ENCODE measurements at regions not wholly inside any gene's neighbourhood (a gene's known extent, or its start where the extent isn't known, plus 50 kb on each side); places are given as distances from the start of the nearest gene placed in this dataset.

GRCh38 chr7:135858379-135858778 lies 109.8 kb upstream of the FAM180A start:
- no peak for TF ChIP-seq MAX (IDR thresholded peaks at IDR 0.05)
- TF ChIP-seq SUZ12 (IDR thresholded peaks at IDR 0.05; ENCODE audit: low read length), result no peak
- no peak for TF ChIP-seq CHD1 (IDR thresholded peaks at IDR 0.05; ENCODE audit: low read depth, low read length)
- TF ChIP-seq CTCF (IDR thresholded peaks at IDR 0.05; ENCODE audit: control extremely low read depth in 1 of 3, insufficient read depth in 1 of 3, low read depth in 1 of 3, low read length in 3 of 3), result no peak
- no peak for TF ChIP-seq USF2 (IDR thresholded peaks at IDR 0.05; ENCODE audit: low read length)
- no peak for TF ChIP-seq MAFK (IDR thresholded peaks at IDR 0.05; ENCODE audit: low read depth, low read length)
- TF ChIP-seq CHD2 (IDR thresholded peaks at IDR 0.05; ENCODE audit: low read length), result no peak
- no peak for TF ChIP-seq POLR2AphosphoS5 (IDR thresholded peaks at IDR 0.05; ENCODE audit: low read depth, low read length)
- no peak for TF ChIP-seq SIN3A (conservative IDR thresholded peaks at IDR 0.05 in 1 of 2, IDR thresholded peaks at IDR 0.05 in 1 of 2; ENCODE audit: low read depth in 1 of 2, low read length in 2 of 2)
- no peak for TF ChIP-seq GABPA (IDR thresholded peaks at IDR 0.05; ENCODE audit: borderline replicate concordance, insufficient read depth, low read length)

All from H1 (cell line).